HFFc6 (cell line): ENCODE measurements at regions not wholly inside any gene's neighbourhood (a gene's known extent, or its start where the extent isn't known, plus 50 kb on each side); places are given as distances from the start of the nearest gene placed in this dataset.

Experiments
- DNase-seq: peaks from one replicate; pipeline ENCODE4 v3.0.0-alpha.2; 2018
- H3K27ac Mint-ChIP-seq: 2 replicates; pipeline ENCODE4 v1.8.0; 2020; ENCODE audit warnings: mild to moderate bottlenecking, mixed read lengths
- H3K27me3 Mint-ChIP-seq: 2 replicates; pipeline ENCODE4 v1.8.0; 2021; ENCODE audit warnings: mild to moderate bottlenecking, moderate library complexity, mixed read lengths; ENCODE audit not compliant: insufficient read depth
- H3K36me3 Mint-ChIP-seq: 2 replicates; pipeline ENCODE4 v1.8.0; 2021; ENCODE audit warnings: low read depth, mixed read lengths
- H3K4me1 Mint-ChIP-seq: 2 replicates; pipeline ENCODE4 v1.8.0; 2020; ENCODE audit warnings: low read depth, mixed read lengths
- H3K4me3 Mint-ChIP-seq: 2 replicates; pipeline ENCODE4 v1.8.0; 2020; ENCODE audit warnings: mild to moderate bottlenecking, moderate library complexity, mixed read lengths
- H3K9me3 Mint-ChIP-seq: 2 replicates; pipeline ENCODE4 v1.8.0; 2020; ENCODE audit warnings: mild to moderate bottlenecking, mixed read lengths
- CTCF ChIP-seq: fragments of 200-600 bp; sonication (generic); IDR thresholded peaks from 2 replicates; pipeline ENCODE4 v1.5.0; 2021; ENCODE audit warnings: antibody characterized with exemption, mild to moderate bottlenecking

GRCh38 chr11:86722748-86723147, 50.3 kb upstream of the ME3 start:
- Mint-ChIP-seq H3K4me3 (no peak overlapping the region), H3K4me1 (peaks cover 87% of the 10 kb centered on the region), H3K27me3 (no peaks in the 10 kb centered on the region), H3K27ac (no peak overlapping the region), H3K9me3 (peaks cover 14% of the 10 kb centered on the region), H3K36me3 (peaks cover 12% of the 10 kb centered on the region)
- no peak for DNase-seq
- no peak for TF ChIP-seq CTCF
